GM10266 (cell line): ENCODE measurements at regions not wholly inside any gene's neighbourhood (a gene's known extent, or its start where the extent isn't known, plus 50 kb on each side); places are given as distances from the start of the nearest gene placed in this dataset.
"Not testable (repeated sequence)": the region's sequence is repeated elsewhere in the genome, so short reads cannot be mapped to it uniquely, and the experiment has no call there.

Source experiments
- DNase-seq: peaks from one replicate; pipeline ENCODE4 v3.0.0; 2012; ENCODE audit errors: extremely low spot score
- TF ChIP-seq, protein P1 (sequence below): IDR thresholded peaks from 2 replicates; pipeline ENCODE4 v1.5.1; 2012; ENCODE audit warnings: mild to moderate bottlenecking, low read depth; ENCODE audit not compliant: control insufficient read depth, insufficient read depth; ENCODE audit errors: missing control alignments

DNA sequence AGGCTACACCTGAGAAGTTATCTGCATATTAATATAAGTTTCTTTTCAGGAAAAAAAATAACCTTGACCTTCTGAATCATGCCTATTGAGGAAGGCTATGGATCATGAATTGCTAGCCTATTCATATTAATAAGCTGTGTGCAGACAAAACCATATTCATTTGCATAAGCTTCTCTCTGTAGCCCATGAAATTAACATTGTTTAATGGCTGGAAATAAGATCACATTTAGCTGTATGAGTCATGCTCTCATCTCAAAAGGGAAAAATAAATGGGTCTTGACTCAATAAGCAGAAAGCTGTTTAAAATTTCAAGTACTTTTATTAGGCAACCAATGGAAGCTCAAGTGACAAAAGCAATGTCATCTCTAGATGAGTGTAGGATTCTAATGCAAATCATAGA lies 330.0 kb upstream of the DEPDC1 start:
- TF ChIP-seq, protein P1, sequence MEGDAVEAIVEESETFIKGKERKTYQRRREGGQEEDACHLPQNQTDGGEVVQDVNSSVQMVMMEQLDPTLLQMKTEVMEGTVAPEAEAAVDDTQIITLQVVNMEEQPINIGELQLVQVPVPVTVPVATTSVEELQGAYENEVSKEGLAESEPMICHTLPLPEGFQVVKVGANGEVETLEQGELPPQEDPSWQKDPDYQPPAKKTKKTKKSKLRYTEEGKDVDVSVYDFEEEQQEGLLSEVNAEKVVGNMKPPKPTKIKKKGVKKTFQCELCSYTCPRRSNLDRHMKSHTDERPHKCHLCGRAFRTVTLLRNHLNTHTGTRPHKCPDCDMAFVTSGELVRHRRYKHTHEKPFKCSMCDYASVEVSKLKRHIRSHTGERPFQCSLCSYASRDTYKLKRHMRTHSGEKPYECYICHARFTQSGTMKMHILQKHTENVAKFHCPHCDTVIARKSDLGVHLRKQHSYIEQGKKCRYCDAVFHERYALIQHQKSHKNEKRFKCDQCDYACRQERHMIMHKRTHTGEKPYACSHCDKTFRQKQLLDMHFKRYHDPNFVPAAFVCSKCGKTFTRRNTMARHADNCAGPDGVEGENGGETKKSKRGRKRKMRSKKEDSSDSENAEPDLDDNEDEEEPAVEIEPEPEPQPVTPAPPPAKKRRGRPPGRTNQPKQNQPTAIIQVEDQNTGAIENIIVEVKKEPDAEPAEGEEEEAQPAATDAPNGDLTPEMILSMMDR: no peak
- no peak for DNase-seq

DNA sequence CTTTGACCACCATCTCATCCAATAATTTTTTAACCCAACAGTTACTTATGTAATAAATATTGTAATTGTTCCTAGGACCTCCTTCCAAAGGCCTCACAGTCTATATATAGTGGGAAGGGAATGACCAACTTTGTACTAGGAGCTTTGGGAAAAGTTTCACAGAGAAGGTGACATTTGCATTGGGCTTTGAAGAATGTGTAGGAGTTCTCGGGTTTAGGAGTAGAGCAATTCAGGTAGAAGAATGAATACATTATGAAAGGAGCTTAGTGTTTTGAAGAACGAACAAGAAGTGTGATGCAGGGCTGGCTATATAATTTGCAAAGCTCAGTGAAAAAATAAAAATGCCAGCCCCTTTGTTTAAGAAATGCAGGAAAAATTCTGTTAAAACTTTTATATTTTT lies 330.4 kb upstream of the DEPDC1 start:
- TF ChIP-seq, protein P1: no peak
- DNase-seq: no peak

DNA sequence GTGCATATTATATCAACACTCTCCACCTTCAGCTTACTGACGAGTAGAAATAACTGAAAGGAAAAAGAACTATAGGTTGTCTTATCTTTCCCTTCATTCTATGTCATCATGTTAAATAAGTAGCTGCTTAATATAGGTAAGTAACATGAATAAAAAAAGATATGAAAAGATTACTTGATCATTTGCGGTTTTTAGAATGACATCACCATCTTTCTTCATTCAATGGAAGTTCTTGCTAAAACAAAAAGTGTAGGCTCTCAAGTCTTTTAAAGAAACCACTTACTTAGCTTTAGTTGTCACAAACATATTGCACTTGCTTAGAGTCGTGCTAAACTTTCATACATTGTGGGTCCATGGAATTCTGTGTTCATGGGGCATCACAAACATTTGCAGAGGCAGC lies 331.1 kb upstream of the DEPDC1 start:
- TF ChIP-seq, protein P1: no peak
- DNase-seq: no peak

DNA sequence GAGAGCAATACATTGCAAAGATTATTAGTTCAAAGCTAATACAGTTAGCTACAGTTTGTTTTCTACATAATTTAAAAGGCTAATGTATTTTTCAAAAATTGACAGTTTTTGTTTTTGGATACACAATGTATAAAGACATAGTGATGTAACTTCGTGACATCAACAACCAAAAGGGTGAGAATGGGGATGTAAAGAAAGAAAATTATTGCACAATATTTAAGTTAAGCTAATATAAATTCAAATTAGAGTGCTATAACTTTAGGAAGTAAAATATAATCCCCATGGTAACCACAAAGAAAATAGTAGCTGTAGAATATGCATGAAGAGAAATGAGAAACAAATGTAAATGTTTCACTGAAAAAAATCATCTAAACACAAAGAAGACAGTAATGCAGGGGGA lies 334.4 kb upstream of the DEPDC1 start:
- no peak for DNase-seq
- TF ChIP-seq, protein P1: no peak

DNA sequence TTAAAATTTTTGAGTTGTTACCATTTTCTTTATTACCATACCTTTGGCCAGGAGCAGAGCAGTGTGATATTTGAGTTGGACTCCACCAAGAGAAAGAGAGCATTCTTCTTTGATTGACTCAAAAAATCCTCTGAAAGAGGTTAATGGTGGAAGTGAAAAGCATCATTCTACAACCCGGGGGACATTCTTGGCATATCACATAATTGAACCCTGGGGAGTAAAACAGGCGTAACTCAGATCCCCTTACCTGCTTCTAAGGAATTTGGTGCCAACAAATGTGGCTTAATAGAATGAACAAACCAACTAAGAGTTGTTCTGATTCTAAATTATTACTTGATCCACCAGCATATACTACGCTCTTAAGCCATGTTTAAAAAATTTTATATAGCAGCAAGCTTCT lies 351.1 kb upstream of the DEPDC1 start:
- no peak for DNase-seq
- TF ChIP-seq, protein P1: no peak

DNA sequence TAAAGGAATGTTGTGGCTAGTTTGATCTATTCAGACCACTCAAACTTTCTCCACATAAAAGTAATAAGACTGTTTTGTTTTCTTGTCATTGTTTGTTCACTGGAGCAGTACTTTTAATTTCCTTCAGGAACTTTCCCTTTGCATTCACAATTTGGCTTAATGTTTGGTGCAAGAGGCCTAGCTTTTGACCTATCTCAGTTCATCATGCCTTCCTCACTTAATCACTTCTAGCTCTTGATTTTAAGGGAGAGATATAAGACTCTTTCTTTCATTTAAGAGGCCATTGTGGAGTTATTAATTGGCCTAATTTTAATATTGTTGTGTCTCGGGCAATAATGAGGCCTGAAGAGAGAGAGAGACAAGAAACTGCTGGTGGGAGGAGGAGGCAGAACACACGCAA lies 371.7 kb upstream of the DEPDC1 start:
- no peak for DNase-seq
- TF ChIP-seq, protein P1: no peak

DNA sequence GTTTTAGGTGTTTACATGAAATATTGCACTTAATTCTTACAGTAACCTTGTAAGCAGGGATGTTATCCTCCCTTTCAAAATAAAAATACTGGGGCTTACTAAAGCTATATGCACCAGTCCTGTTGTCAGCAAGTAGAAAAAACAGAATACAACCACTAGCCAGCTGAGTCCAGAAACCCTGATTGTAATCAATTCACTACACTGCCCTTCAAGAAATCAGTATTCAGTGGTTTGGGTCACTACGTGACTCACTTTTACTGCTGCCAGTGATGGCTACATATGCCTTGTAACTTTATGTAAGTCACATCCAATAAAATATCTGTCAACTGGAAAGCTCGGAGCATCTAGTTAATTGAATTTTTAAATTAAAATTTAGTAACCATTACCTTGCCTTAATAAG lies 376.3 kb upstream of the DEPDC1 start:
- TF ChIP-seq, protein P1: no peak
- no peak for DNase-seq

DNA sequence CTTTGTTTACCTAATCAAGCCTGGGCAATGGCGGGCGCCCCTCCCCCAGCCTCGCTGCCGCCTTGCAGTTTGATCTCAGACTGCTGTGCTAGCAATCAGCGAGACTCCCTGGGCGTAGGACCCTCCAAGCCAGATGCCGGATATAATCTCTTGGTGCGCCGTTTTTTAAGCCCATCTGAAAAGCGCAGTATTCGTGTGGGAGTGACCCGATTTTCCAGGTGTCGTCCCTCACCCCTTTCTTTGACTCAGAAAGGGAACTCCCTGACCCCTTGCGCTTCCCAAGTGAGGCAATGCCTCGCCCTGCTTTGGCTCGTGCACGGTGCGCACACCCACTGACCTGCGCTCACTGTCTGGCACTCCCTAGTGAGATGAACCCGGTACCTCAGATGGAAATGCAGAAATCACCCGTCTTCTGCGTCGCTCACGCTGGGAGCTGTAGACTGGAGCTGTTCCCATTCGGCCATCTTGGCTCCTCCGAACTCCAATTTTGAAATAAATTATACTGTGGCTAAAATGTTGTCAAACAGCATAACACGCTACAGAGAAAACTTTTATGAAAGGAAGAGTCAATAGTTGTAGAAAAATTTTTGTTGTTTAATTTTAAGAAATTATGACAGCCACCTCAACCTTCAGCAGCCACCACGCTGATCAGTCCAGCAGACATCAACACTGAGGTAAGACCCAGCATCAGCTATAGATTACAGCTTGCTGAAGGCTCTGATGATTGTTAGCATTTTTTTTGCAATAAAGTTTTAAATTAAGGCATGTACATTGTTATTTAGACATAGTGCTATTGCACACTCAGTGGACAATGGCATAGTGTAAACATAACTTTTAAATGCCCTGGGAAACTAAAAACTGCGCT lies 384.7 kb upstream of the DEPDC1 start:
- DNase-seq: not testable (repeated sequence)
